ENCODE measurements at regions not wholly inside any gene's neighbourhood (a gene's known extent, or its start where the extent isn't known, plus 50 kb on each side); places are given as distances from the start of the nearest gene placed in this dataset.
"Not testable (repeated sequence)": the region's sequence is repeated elsewhere in the genome, so short reads cannot be mapped to it uniquely, and the experiment has no call there.

DNA sequence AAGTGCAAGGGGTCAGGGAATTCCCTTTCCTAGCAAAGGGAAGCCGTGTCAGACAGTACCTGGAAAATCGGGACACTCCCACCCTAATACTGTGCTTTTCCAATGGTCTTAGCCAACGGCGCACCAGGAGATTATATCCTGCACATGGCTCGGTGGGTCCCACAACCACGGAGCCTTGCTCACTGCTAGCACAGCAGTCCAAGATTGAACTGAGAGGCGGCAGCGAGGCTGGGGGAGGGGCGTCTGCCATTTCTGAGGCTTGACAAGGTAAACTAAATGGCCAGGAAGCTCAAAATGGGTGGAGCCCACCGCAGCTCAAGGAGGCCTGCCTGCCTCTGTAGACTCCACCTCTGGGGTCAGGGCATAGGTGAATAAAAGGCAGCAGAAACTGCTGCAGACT, 76.5 kb upstream of the LINC00632 start:
- DNase-seq (ENCODE audit: low read depth) = not testable (repeated sequence)

DNA sequence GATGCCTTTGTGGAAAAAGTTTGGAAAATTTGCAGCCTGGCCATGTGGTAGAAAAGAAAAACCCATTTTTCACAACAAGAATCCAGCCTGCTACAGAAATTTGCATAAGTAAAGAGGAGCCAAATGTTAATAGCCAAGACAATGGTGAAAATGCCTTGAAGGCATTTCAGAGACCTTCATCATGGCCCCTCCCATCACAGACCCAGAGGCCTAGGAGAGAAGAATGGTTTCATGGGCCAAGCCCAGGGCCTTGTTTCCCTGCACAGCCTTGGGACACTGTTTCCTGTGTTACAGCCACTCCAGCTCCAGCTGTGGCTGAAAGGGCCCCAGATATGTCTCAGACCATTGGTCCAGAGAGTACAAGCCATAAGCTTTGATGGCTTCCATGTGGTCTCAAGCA, 101.4 kb upstream of the LINC00632 start:
- DNase-seq (ENCODE audit: low read depth) = no peak

DNA sequence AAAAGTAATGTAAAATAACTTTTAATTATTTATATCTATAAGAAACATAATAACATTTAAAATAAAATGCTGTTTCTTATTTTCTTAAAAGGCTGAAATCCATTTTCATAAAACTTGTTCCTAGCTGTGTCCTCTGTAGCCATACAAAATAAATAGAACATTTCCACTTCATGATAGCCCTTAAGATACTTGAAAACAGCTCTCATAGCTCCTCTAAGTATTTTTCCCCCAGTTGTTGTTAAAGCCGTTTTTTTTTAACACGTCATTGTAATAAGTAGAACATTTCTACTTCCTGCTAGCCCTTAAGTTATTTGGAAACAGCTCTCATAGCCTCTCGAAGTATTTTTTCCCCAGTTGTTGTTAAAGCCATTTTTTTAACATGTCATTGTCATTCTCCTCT, 97.3 kb upstream of the SOX3 start:
- DNase-seq (ENCODE audit: low read depth) = no peak

DNA sequence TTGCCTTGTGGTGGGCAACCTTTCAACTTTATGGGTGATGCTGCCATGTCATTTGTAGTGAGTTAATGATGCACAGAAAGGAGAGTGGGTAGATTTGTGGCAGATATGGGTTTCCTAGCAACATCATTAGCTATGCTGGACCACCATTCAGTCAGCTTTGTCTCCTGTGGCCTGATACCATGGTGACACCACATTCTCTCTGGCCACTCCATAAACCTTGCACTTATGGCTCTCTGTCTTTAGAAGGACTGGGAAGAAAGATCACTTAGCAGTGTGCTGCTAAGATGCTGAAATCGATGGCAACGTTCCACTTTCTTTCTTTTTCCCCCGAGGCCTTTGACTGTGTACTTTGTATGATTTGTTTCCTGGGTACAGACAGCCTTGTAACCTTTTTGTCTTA, 95.0 kb upstream of the SOX3 start:
- DNase-seq (ENCODE audit: low read depth) = no peak

DNA sequence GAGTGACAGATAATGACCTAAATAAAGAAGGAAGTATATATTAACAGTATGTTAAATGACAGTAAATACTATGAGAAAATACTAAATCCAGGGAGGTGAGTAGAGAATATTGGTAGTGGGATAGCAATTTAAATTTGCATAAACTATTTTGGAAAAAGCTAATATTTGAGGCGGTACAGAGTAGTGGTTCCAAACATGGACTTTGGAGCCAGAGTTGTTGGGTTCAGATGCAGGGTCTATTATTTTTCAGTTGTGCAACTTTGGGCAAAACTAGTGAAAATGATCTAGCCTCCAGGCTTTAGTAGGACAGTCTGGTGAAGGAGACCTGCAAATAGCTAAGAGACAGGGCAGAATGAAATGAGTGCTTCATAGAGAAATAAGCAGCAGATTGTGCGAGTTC, 84.8 kb upstream of the SOX3 start:
- DNase-seq (ENCODE audit: low read depth) = no peak

DNA sequence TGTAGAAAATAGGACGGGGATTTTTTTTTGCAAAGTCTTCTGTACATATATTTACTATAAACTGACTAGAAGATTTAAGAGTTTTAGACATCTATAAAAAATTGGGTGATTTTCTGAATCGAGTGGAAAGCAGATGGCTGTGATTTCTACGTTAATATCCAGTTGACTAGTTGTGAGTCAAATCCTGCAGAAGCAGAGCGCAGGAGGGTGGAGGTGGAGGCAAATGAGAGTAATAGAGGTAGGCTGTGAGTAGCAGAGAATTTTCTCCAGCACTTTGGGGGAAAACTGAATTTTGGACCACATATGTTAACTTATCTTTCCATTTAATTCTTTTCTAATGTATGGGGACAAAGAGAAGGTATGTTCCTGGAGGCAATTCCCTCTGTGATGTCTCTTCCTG, 82.1 kb upstream of the SOX3 start:
- DNase-seq (ENCODE audit: low read depth) = no peak

DNA sequence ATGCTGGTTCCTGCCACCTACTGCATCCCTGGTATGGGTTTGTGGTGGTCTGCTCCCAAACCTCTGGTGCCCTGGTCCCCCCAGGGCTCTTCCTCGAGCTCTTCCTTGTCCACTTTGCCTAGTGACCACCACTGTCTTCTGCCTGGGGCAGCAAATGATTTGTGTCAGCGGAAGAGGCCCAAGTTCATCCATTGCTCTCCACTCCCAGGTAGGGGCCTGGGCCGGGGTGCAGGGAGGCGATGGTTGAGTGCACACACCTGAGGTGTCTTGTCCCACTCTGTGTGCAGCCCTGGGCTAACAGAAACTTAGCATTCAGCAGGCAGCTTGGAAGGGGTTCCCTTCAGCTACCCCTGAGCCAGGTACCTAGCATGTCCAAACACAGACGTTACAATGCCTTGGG, 75.6 kb upstream of the SOX3 start:
- no peak for DNase-seq (ENCODE audit: low read depth)

DNA sequence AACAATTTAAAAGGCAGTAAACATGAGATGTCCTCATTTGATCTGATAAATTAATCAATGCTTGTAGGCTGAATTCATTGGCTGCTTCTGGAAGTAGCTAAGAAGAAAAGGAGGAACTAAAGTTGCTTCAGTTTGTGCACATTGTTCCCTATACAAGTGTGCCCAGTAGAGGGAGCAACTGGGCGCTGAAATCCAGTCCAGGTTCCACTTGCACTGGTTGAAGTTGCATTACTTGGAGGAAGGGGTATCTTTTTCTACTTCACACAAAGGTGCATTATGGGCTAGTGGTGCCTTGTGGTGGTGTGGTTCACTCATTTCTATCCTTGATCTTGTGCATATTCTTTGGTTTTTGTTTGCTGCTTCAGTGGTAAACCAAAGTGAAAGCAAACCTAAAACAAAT, 67.9 kb upstream of the SOX3 start:
- DNase-seq (ENCODE audit: low read depth) = peak; percentile 10

DNA sequence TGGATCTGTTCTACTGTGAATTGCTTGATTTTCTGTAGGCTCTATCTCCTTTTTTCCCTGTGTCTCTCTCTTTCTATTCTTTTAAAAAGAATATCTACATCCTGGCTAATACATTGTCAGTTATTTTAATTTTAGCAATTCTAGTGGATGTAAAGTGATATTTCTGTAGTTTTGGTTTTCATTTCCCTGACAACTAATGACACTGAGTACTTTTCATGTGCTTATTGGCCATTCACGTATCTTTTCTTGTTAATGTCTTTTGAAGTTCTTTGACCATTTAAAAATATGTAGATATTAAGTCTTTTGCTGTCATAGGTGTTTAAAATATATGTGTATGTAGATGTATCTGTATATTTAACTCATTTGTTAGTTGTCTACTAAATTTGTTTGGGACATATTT, 59.0 kb upstream of the SOX3 start:
- no peak for DNase-seq (ENCODE audit: low read depth)
